Endothelial cell (in vitro differentiated cells): ENCODE measurements at regions not wholly inside any gene's neighbourhood (a gene's known extent, or its start where the extent isn't known, plus 50 kb on each side); places are given as distances from the start of the nearest gene placed in this dataset.

Source experiments
- DNase-seq: peaks from one replicate; pipeline ENCODE4 v3.0.0; 2021; ENCODE audit warnings: low spot score
- H3K27ac Mint-ChIP-seq: one replicate; pipeline ENCODE4 v1.8.0; 2021; ENCODE audit warnings: mixed read lengths, inconsistent platforms; ENCODE audit not compliant: unreplicated experiment
- H3K27me3 Mint-ChIP-seq: one replicate; pipeline ENCODE4 v1.8.0; 2021; ENCODE audit warnings: mild to moderate bottlenecking, moderate library complexity, mixed read lengths, inconsistent platforms; ENCODE audit not compliant: unreplicated experiment
- H3K36me3 Mint-ChIP-seq: one replicate; pipeline ENCODE4 v1.8.0; 2021; ENCODE audit warnings: mild to moderate bottlenecking, low read depth, mixed read lengths, inconsistent platforms; ENCODE audit not compliant: unreplicated experiment
- H3K4me1 Mint-ChIP-seq: one replicate; pipeline ENCODE4 v1.8.0; 2021; ENCODE audit warnings: mild to moderate bottlenecking, mixed read lengths, inconsistent platforms; ENCODE audit not compliant: unreplicated experiment
- H3K4me3 Mint-ChIP-seq: one replicate; pipeline ENCODE4 v1.8.0; 2021; ENCODE audit warnings: mild to moderate bottlenecking, mixed read lengths, inconsistent platforms; ENCODE audit not compliant: unreplicated experiment
- H3K9me3 Mint-ChIP-seq: one replicate; pipeline ENCODE4 v1.8.0; 2021; ENCODE audit warnings: mixed read lengths, inconsistent platforms; ENCODE audit not compliant: unreplicated experiment
- CTCF ChIP-seq: fragments of 200-600 bp; sonication (generic); IDR thresholded peaks from one replicate; pipeline ENCODE4 v1.5.0; 2021; ENCODE audit warnings: antibody characterized with exemption; ENCODE audit not compliant: unreplicated experiment

GRCh38 chr2:160658851-160659250 lies 165.2 kb upstream of the RBMS1 start:
- Mint-ChIP-seq H3K36me3 (no peaks in the 10 kb centered on the region), H3K27me3 (no peaks in the 10 kb centered on the region), H3K9me3 (no peaks in the 10 kb centered on the region), H3K27ac (no peak overlapping the region), H3K4me3 (no peak overlapping the region), H3K4me1 (peaks cover 15% of the 10 kb centered on the region)
- TF ChIP-seq CTCF: no peak
- no peak for DNase-seq

- no peak for DNase-seq
- Mint-ChIP-seq H3K36me3 (no peaks in the 10 kb centered on the region), H3K27me3 (peaks cover 2% of the 10 kb centered on the region), H3K4me3 (no peak overlapping the region), H3K27ac (no peak overlapping the region), H3K9me3 (no peaks in the 10 kb centered on the region), H3K4me1 (peaks cover 12% of the 10 kb centered on the region)
- no peak for TF ChIP-seq CTCF
These were observed 167.1 kb upstream of the RBMS1 start for GRCh38 chr2:160660741-160661140.

GRCh38 chr2:160664603-160665140 lies 171.1 kb upstream of the RBMS1 start:
- Mint-ChIP-seq H3K27me3 (peaks cover 2% of the 10 kb centered on the region), H3K36me3 (no peaks in the 10 kb centered on the region), H3K27ac (no peak overlapping the region)

GRCh38 chr2:160666154-160667060 lies 172.8 kb upstream of the RBMS1 start:
- DNase-seq: no peak
- Mint-ChIP-seq H3K27ac (no peak overlapping the region), H3K4me3 (no peak overlapping the region), H3K36me3 (no peaks in the 10 kb centered on the region), H3K27me3 (peaks cover 2% of the 10 kb centered on the region), H3K9me3 (no peaks in the 10 kb centered on the region), H3K4me1 (no peaks in the 10 kb centered on the region)
- no peak for TF ChIP-seq CTCF

More at GRCh38 chr2:160664603-160665140, 171.1 kb upstream of the RBMS1 start:
- no peak for DNase-seq
- no peak for TF ChIP-seq CTCF
- H3K4me3 Mint-ChIP-seq: no peak overlapping the region
- no peaks in the 10 kb centered on the region for H3K9me3 Mint-ChIP-seq
- no peaks in the 10 kb centered on the region for H3K4me1 Mint-ChIP-seq

GRCh38 chr2:160667811-160668210 lies 174.2 kb upstream of the RBMS1 start:
- no peaks in the 10 kb centered on the region for H3K9me3 Mint-ChIP-seq
- no peaks in the 10 kb centered on the region for H3K4me1 Mint-ChIP-seq
- H3K4me3 Mint-ChIP-seq: no peak overlapping the region
- no peak for TF ChIP-seq CTCF
- DNase-seq: no peak
- no peaks in the 10 kb centered on the region for H3K36me3 Mint-ChIP-seq
- peaks cover 2% of the 10 kb centered on the region for H3K27me3 Mint-ChIP-seq
- H3K27ac Mint-ChIP-seq: no peak overlapping the region
